HS-5 (cell line): ENCODE measurements at regions not wholly inside any gene's neighbourhood (a gene's known extent, or its start where the extent isn't known, plus 50 kb on each side); places are given as distances from the start of the nearest gene placed in this dataset.
A peak's percentile ranks its signal among the peaks of the same experiment; 100 is the strongest.
"Not testable (repeated sequence)": the region's sequence is repeated elsewhere in the genome, so short reads cannot be mapped to it uniquely, and the experiment has no call there.

ENCODE experiments used
- DNase-seq: peaks from one replicate; pipeline ENCODE4 v3.0.0-alpha.2; 2012; ENCODE audit warnings: low read depth

GRCh38 chr13:70788074-70788473 lies 679.8 kb upstream of the KLHL1 start:
- DNase-seq = no peak

- no peak for DNase-seq
Measured at GRCh38 chr13:70784207-70784989, 676.1 kb upstream of the KLHL1 start.

- DNase-seq = no peak
Measured at GRCh38 chr13:70769817-70770216, 661.6 kb upstream of the KLHL1 start.

GRCh38 chr13:70758932-70759331 lies 650.7 kb upstream of the KLHL1 start:
- no peak for DNase-seq

- no peak for DNase-seq
Measured at GRCh38 chr13:70756088-70756487, 647.8 kb upstream of the KLHL1 start.

- DNase-seq = no peak
Measured at GRCh38 chr13:70755456-70755855, 647.2 kb upstream of the KLHL1 start.

GRCh38 chr13:70747262-70747661 lies 639.0 kb upstream of the KLHL1 start:
- no peak for DNase-seq

- DNase-seq = not testable (repeated sequence)
Measured at GRCh38 chr13:70746469-70746868, 638.2 kb upstream of the KLHL1 start.

- DNase-seq = no peak
Measured at GRCh38 chr13:70736622-70737317, 628.5 kb upstream of the KLHL1 start.

- DNase-seq = no peak
Measured at GRCh38 chr13:70732611-70733010, 624.4 kb upstream of the KLHL1 start.

GRCh38 chr13:70729369-70729768 lies 621.1 kb upstream of the KLHL1 start:
- DNase-seq = no peak

- DNase-seq = no peak
Measured at GRCh38 chr13:70723732-70724131, 615.5 kb upstream of the KLHL1 start.

GRCh38 chr13:70720386-70720785 lies 612.1 kb upstream of the KLHL1 start:
- no peak for DNase-seq

GRCh38 chr13:70714993-70715392 lies 606.7 kb upstream of the KLHL1 start:
- no peak for DNase-seq

GRCh38 chr13:70708775-70709174 lies 600.5 kb upstream of the KLHL1 start:
- peak; percentile 2 for DNase-seq

GRCh38 chr13:70703755-70704154 lies 595.5 kb upstream of the KLHL1 start:
- DNase-seq = peak; percentile 20

- DNase-seq = no peak
Measured at GRCh38 chr13:70694996-70695715, 586.9 kb upstream of the KLHL1 start.

GRCh38 chr13:70668983-70669382 lies 560.7 kb upstream of the KLHL1 start:
- DNase-seq = peak; percentile 18

- no peak for DNase-seq
Measured at GRCh38 chr13:70668293-70668692, 560.0 kb upstream of the KLHL1 start.

GRCh38 chr13:70666883-70667556 lies 558.8 kb upstream of the KLHL1 start:
- no peak for DNase-seq

- DNase-seq = no peak
Measured at GRCh38 chr13:70662231-70662940, 554.1 kb upstream of the KLHL1 start.

- no peak for DNase-seq
Measured at GRCh38 chr13:70644052-70644451, 535.8 kb upstream of the KLHL1 start.
